GM21390 (cell line): ENCODE measurements at regions not wholly inside any gene's neighbourhood (a gene's known extent, or its start where the extent isn't known, plus 50 kb on each side); places are given as distances from the start of the nearest gene placed in this dataset.

Experiments used
- ATAC-seq: cut with Tn5 transposase; IDR thresholded peaks from one replicate; pipeline ENCODE4 v1.9.1; 2021; ENCODE audit not compliant: unreplicated experiment

GRCh38 chr4:144302704-144303536 is 162.4 kb upstream of the GYPA start:
- no peak for ATAC-seq

- no peak for ATAC-seq
Observed at GRCh38 chr4:144304025-144304424, 163.5 kb upstream of the GYPA start.

- ATAC-seq, result no peak
Observed at GRCh38 chr4:144310535-144310934, 170.0 kb upstream of the GYPA start.

- ATAC-seq, result no peak
Observed at GRCh38 chr4:144313370-144313769, 172.9 kb upstream of the GYPA start.

GRCh38 chr4:144316869-144317268 is 176.4 kb upstream of the GYPA start:
- peak; percentile 51 for ATAC-seq

- ATAC-seq, result no peak
Observed at GRCh38 chr4:144318797-144319196, 178.3 kb upstream of the GYPA start.

- ATAC-seq, result no peak
Observed at GRCh38 chr4:144336633-144337032, 196.1 kb upstream of the GYPA start.

GRCh38 chr4:144338148-144338547 is 197.6 kb upstream of the GYPA start:
- no peak for ATAC-seq

GRCh38 chr4:144338834-144339233 is 198.3 kb upstream of the GYPA start:
- no peak for ATAC-seq

- ATAC-seq, result no peak
Observed at GRCh38 chr4:144340931-144341330, 200.4 kb upstream of the GYPA start.

- ATAC-seq, result no peak
Observed at GRCh38 chr4:144342949-144343760, 202.6 kb upstream of the GYPA start.

GRCh38 chr4:144347121-144347520 is 206.6 kb upstream of the GYPA start:
- ATAC-seq, result no peak

GRCh38 chr4:144350706-144351105 is 210.2 kb upstream of the GYPA start:
- no peak for ATAC-seq

GRCh38 chr4:144351306-144351705 is 210.8 kb upstream of the GYPA start:
- no peak for ATAC-seq

GRCh38 chr4:144353292-144353691 is 212.8 kb upstream of the GYPA start:
- ATAC-seq, result no peak

GRCh38 chr4:144355811-144356757 is 215.6 kb upstream of the GYPA start:
- ATAC-seq, result peak; percentile 97

- ATAC-seq, result no peak
Observed at GRCh38 chr4:144356941-144357381, 216.4 kb upstream of the GYPA start.

GRCh38 chr4:144357975-144358374 is 217.5 kb upstream of the GYPA start:
- ATAC-seq, result no peak

GRCh38 chr4:144360146-144360793 is 219.8 kb upstream of the GYPA start:
- no peak for ATAC-seq

GRCh38 chr4:144362366-144362765 is 221.8 kb upstream of the GYPA start:
- ATAC-seq, result no peak
